OCI-LY1 (cell line): ENCODE measurements at regions not wholly inside any gene's neighbourhood (a gene's known extent, or its start where the extent isn't known, plus 50 kb on each side); places are given as distances from the start of the nearest gene placed in this dataset.

ENCODE experiments used
- H2AFZ ChIP-seq: fragments of 200-600 bp; sonication (generic), shearing (Covaris generic); 2 replicates; pipeline ENCODE4 v1.6.0; 2014; ENCODE audit warnings: antibody characterized with exemption, mild to moderate bottlenecking, low read length
- H3F3A ChIP-seq: fragments of 200-600 bp; sonication (generic), shearing (Covaris generic); 2 replicates; pipeline ENCODE4 v1.6.0; 2014; ENCODE audit warnings: mild to moderate bottlenecking, antibody characterized with exemption, low read length, moderate library complexity; ENCODE audit not compliant: insufficient read depth
- H3K27ac ChIP-seq: fragments of 200-600 bp; sonication (generic); 2 replicates; pipeline ENCODE4 v1.5.1; 2014; ENCODE audit warnings: low read length, mixed run types, mild to moderate bottlenecking, low read depth; ENCODE audit not compliant: poor library complexity, severe bottlenecking
- H3K27me3 ChIP-seq: fragments of 200-600 bp; sonication (generic); 2 replicates; pipeline ENCODE4 v1.6.0; 2014; ENCODE audit warnings: antibody characterized with exemption, mild to moderate bottlenecking, low read length, moderate library complexity; ENCODE audit not compliant: insufficient read depth
- H3K36me3 ChIP-seq: fragments of 200-600 bp; sonication (generic); 2 replicates; pipeline ENCODE4 v1.6.1; 2014; ENCODE audit warnings: mild to moderate bottlenecking, antibody characterized with exemption, low read length, moderate library complexity, mixed read lengths; ENCODE audit not compliant: insufficient read depth
- H3K4me1 ChIP-seq: fragments of 200-600 bp; sonication (generic); 2 replicates; pipeline ENCODE4 v1.5.1; 2014; ENCODE audit warnings: mild to moderate bottlenecking, low read length, moderate library complexity; ENCODE audit not compliant: insufficient read depth, severe bottlenecking
- H3K4me2 ChIP-seq: fragments of 200-600 bp; sonication (generic), shearing (Covaris generic); 2 replicates; pipeline ENCODE4 v1.6.1; 2014; ENCODE audit warnings: low read length
- H3K4me3 ChIP-seq: fragments of 200-600 bp; sonication (generic); 2 replicates; pipeline ENCODE4 v1.5.1; 2014; ENCODE audit warnings: low read length, low read depth, mild to moderate bottlenecking, mixed read lengths; ENCODE audit not compliant: poor library complexity, severe bottlenecking
- H3K79me2 ChIP-seq: fragments of 200-600 bp; shearing (Covaris generic); 2 replicates; pipeline ENCODE4 v1.6.1; 2016; ENCODE audit warnings: mixed run types, low read length, mixed read lengths; ENCODE audit not compliant: insufficient read depth
- H3K9ac ChIP-seq: fragments of 200-600 bp; sonication (generic), shearing (Covaris generic); 2 replicates; pipeline ENCODE4 v1.6.1; 2014; ENCODE audit warnings: mild to moderate bottlenecking, low read length, mixed read lengths
- H3K9me2 ChIP-seq: fragments of 200-600 bp; sonication (generic), shearing (Covaris generic); 2 replicates; pipeline ENCODE4 v1.6.1; 2014; ENCODE audit warnings: low read depth, mild to moderate bottlenecking, low read length, mixed read lengths
- H3K9me3 ChIP-seq: fragments of 200-600 bp; shearing (Covaris generic); 2 replicates; pipeline ENCODE4 v1.6.1; 2014; ENCODE audit warnings: low read length, mixed read lengths
- H4K20me1 ChIP-seq: fragments of 200-600 bp; sonication (generic), shearing (Covaris generic); 2 replicates; pipeline ENCODE4 v1.6.0; 2016; ENCODE audit warnings: mild to moderate bottlenecking, low read length; ENCODE audit not compliant: insufficient read depth
- EZH2 ChIP-seq: fragments of 200-600 bp; sonication (generic), shearing (Covaris generic); IDR thresholded peaks from 2 replicates; pipeline ENCODE4 v1.8.0; 2017; ENCODE audit warnings: borderline replicate concordance, mixed run types, mild to moderate bottlenecking, antibody characterized with exemption, low read length, moderate library complexity, mixed read lengths
- TF ChIP-seq, protein P1 (sequence below): fragments of 200-600 bp; sonication (generic), shearing (Covaris generic); IDR thresholded peaks from 2 replicates; pipeline ENCODE4 v1.5.1; 2017; ENCODE audit warnings: mild to moderate bottlenecking, antibody characterized with exemption, low read length, moderate library complexity, mixed read lengths

DNA sequence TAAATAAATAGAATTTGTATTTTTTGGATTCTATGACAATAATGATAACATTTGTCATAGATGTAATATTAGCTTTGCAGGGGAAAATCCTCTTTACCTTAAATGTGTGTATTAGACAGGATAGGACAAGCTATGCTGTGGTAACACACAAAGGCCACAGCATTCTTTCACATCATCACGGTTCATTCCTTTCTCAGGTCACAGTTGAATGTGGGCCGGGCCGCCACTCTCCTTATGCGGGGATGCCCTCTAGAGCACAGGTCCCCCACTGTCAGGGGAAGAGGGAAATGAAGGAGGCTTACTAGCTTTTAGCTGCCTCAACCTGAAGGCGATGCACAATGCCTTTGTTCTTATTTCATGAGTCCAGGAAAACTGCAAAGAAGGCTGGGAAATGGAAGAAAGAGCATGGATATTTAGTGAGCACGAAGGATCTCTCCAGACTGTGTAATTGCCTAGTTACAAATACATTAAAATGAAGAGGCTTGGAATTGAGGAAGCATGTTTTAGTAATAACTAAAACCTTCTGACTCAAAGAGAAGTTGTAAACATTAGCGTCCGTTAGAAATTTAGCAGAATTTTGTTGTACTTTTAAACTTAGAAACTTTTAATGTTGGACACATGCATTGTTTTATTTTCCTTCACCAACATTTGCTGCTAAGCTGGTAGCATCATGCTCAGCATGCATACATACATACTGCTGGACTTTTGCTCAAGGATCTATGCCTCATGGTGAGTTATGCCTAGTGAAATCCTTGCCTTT, 248.9 kb upstream of the FOXQ1 start:
- H3F3A ChIP-seq, result no peaks in the 10 kb centered on the region
- no peak overlapping the region for H3K9ac ChIP-seq
- TF ChIP-seq, protein P1, sequence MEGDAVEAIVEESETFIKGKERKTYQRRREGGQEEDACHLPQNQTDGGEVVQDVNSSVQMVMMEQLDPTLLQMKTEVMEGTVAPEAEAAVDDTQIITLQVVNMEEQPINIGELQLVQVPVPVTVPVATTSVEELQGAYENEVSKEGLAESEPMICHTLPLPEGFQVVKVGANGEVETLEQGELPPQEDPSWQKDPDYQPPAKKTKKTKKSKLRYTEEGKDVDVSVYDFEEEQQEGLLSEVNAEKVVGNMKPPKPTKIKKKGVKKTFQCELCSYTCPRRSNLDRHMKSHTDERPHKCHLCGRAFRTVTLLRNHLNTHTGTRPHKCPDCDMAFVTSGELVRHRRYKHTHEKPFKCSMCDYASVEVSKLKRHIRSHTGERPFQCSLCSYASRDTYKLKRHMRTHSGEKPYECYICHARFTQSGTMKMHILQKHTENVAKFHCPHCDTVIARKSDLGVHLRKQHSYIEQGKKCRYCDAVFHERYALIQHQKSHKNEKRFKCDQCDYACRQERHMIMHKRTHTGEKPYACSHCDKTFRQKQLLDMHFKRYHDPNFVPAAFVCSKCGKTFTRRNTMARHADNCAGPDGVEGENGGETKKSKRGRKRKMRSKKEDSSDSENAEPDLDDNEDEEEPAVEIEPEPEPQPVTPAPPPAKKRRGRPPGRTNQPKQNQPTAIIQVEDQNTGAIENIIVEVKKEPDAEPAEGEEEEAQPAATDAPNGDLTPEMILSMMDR, result peak; percentile 19; the same call in 1 of the 2 replicates
- no peak for TF ChIP-seq EZH2
- H3K4me1 ChIP-seq, result no peaks in the 10 kb centered on the region
- no peak overlapping the region for H2AFZ ChIP-seq
- H3K4me3 ChIP-seq, result no peak overlapping the region
- H3K9me2 ChIP-seq, result no peaks in the 10 kb centered on the region
- no peaks in the 10 kb centered on the region for H3K9me3 ChIP-seq
- no peaks in the 10 kb centered on the region for H4K20me1 ChIP-seq
- H3K27ac ChIP-seq, result no peak overlapping the region
- no peak overlapping the region for H3K4me2 ChIP-seq
- no peaks in the 10 kb centered on the region for H3K36me3 ChIP-seq
- no peaks in the 10 kb centered on the region; the same call in 1 of the 2 replicates for H3K27me3 ChIP-seq
- H3K79me2 ChIP-seq, result no peaks in the 10 kb centered on the region

DNA sequence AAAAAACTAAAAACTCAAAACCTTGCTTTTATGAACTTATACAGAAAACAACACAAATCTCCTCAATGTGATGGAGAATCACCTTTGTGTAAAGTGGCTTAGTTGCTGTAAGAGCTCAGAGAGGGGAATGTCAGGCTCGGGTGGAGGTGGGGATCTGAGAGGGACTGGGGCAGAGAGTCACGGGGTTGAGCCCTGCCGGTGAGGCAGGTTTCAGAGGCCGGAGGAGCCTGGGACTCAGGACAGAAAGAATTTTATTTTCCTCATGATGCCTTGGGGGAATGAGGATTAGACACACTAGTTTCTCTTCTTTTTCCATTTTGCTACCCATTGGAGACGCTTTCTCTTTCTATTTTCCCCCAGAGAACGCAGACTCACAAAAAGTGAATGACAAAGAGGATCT, 252.3 kb upstream of the FOXQ1 start:
- Histone ChIP-seq H3K79me2 (no peaks in the 10 kb centered on the region), H2AFZ (no peak overlapping the region), H3K9me2 (no peaks in the 10 kb centered on the region), H3K4me3 (no peak overlapping the region), H3K4me2 (no peak overlapping the region), H4K20me1 (no peaks in the 10 kb centered on the region), H3K9me3 (no peaks in the 10 kb centered on the region), H3K27ac (no peak overlapping the region), H3K27me3 (no peaks in the 10 kb centered on the region; the same call in 1 of the 2 replicates), H3K9ac (no peak overlapping the region), H3K36me3 (no peaks in the 10 kb centered on the region), H3K4me1 (no peaks in the 10 kb centered on the region), H3F3A (no peaks in the 10 kb centered on the region)
- no peak for TF ChIP-seq EZH2
- TF ChIP-seq, protein P1, result no peak

DNA sequence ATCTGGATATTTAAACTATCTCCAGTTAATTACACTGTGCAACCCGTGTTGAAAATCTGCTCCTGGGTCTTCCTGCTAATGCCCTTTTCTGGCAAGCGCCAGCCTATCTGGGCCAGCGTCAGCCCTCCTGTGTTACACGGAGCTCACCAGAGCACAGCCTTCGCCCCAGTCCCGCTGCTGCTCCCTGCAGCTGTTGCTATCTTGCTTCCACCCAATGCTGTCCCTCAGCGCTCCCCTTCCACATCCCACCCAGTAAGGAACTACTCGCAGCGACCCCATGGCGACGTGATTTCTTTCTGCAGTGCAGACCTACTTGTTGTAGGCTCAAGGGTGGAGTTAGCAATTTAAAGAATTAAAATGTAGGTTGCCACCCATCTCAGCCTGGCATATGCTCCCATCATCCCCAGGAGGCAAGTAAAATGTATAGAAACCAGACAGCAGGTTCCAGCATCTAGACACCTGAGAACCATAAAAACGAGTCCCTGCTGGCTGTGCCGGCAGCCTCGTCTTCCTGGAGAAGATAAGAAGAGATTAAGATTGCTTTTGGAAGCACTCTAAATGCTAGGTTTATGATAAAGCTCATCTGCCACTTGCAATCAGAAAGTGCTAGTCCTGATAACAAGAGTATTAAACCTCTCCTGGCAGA, 254.3 kb upstream of the FOXQ1 start:
- Histone ChIP-seq H3K36me3 (no peaks in the 10 kb centered on the region), H3K27ac (no peak overlapping the region), H4K20me1 (no peaks in the 10 kb centered on the region), H3K4me2 (no peak overlapping the region), H3K79me2 (no peaks in the 10 kb centered on the region), H3K4me3 (no peak overlapping the region), H3K4me1 (no peaks in the 10 kb centered on the region), H2AFZ (no peak overlapping the region), H3K9me3 (no peaks in the 10 kb centered on the region), H3K9ac (no peak overlapping the region), H3K9me2 (no peaks in the 10 kb centered on the region), H3K27me3 (no peaks in the 10 kb centered on the region), H3F3A (no peaks in the 10 kb centered on the region)
- TF ChIP-seq, protein P1, result no peak
- TF ChIP-seq EZH2, result no peak
